EL (cell line): ENCODE measurements at regions not wholly inside any gene's neighbourhood (a gene's known extent, or its start where the extent isn't known, plus 50 kb on each side); places are given as distances from the start of the nearest gene placed in this dataset.

Experiments
- DNase-seq: peaks from one replicate; pipeline ENCODE4 v3.0.0-alpha.2; 2016

GRCh38 chr17:77464988-77465357 lies 324.2 kb downstream of the SEC14L1 start:
- no peak for DNase-seq

GRCh38 chr17:77465358-77466041 lies 324.7 kb downstream of the SEC14L1 start:
- DNase-seq: peak; percentile 79

- no peak for DNase-seq
Observed at GRCh38 chr17:77466140-77466539, 325.4 kb downstream of the SEC14L1 start.

GRCh38 chr17:77466596-77467223 lies 325.9 kb downstream of the SEC14L1 start:
- DNase-seq: no peak

DNA sequence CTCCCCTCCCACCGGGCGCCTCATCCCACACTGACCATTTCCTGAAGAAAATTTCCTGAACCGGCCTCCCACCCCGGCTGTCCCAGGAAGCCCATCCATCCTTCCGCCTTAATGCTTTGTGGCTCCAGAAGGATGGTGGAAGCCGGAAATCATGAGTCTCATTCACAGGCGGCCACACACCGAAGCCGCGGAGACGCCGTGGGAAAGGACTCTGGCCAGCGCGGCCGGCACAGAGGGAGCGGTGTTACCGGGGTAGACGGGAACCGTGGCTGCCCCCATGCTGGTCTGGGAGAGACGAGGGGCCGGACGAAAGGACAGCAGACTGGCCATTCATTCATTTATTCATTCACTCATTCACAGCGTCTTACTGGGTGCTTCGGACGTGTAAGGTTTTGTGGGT lies 326.8 kb downstream of the SEC14L1 start:
- no peak for DNase-seq

DNA sequence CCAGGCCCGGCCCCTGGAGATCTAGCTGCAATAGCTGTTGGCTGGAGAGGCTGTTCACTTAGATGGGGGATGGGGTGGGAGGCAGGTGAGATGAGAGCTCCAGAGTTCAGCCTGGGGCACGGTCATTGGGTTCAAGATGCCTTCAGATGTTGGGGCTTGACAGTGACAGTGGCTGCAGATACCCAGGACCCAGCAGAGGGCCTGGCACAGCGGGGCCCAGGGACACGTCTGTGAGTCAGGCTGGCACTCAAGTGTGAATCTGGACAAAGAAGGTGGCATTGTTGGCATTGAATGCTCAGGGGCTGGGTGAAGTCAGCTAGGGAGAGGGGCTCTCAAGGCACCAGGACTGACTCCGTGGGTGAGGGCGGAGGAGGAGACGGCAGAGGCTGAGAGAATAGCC lies 328.1 kb downstream of the SEC14L1 start:
- DNase-seq: no peak

DNA sequence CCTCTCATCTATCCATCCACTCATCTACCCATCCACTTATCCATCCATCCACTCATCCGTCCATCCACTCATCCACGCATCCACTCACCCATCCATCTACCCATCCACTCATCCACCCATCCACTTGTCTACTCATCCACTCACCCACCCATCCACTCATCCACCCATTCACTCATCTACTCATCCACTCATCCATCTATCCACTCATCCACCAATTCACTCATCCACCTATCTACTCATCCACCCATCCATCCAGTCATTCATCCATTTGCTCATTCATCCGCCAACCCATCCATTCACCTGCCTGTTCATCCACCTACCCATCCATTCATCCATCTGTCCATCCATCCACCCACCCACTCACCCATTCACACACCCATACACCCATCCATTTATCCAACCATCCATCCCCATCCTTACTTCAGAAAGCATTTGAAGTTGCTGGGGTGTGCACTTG lies 329.6 kb downstream of the SEC14L1 start:
- DNase-seq: no peak

- peak; percentile 79 for DNase-seq
Observed at GRCh38 chr17:77470800-77471733, 330.3 kb downstream of the SEC14L1 start.

DNA sequence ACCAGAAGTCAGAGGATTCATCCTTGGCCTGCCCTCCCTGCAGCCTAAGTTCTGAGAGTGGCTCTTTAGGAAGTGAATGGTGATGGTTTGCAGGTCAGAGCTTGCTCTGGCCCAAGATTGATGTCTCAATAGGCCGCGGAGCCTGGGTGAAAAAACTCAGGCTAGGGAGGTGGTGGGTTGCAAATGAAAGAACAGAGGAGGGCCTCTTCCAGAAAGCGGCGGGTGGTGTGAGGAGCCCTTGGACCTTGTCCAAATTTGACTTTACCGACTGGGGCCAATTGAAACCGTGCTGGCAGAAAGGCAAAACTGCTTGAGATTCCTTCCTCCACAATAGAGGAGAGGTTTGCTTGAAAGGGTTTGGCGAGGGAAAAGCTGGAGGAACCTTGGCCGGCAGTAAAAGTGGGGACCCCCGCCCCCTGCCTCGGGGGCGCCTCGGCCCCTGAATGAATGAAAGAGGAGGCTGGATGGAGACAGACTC lies 331.3 kb downstream of the SEC14L1 start:
- DNase-seq: peak; percentile 62

GRCh38 chr17:77472468-77473310 lies 331.9 kb downstream of the SEC14L1 start:
- DNase-seq: peak; percentile 34

DNA sequence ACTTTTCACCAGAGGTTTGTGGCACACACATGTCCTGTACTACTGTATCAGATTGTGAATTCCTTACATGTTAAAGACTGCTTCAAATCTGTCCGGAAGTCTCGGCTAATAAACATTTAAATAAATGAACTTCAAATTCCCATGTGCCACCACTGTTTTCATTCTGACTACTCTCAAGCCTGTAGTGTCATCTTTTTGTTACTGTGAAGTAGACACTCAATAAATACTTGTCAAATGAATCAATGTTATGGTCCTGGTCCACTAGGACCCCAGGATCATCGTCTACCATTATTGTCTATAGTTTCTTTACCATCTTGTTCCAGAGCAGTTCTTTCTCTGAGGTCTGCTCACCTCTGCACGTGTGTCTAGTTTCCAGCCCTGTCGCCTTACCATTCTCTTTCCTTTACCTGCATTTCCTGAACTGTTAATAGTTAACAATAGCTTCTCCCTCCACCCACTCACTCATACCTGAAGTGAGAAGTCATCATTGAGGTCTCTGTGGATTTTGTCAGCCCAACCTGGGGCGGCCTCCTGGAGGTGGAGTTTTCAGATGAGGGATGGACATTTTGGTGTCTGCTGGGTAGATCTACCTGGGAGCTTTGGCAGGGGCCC lies 333.0 kb downstream of the SEC14L1 start:
- no peak for DNase-seq

DNA sequence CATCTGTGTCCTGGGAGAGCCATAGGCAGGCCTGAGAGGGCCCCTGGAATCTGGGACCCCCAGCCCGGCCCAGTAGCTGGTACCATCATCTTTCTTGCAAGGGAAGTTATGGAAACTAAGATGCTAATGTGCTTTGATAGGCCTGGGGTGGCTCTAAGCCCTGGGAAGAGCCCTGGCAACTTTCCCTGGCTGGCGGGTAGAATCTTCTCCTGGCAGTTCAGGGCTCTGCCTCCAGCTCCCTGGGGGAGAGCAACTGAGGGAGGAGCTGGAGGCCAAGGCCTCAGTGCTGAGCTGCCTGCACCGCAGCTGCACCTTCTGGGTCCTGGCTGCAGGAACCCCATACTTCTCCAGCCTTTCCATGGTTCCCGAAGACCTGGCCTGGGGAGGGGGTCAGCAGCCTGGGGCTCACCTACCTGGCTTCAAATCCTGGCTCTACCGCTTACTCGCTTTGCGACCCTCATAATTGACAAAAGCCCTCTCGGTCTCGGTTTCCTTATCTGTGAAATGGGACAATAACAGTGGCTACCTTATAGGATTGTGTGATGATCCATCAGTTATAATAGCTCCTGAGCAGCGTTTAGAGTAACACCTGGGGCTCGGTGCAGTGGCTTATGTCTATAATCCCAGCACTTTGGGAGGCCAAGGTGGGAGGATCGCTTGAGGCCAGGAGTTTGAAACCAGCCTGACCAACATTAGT lies 333.7 kb downstream of the SEC14L1 start:
- peak; percentile 45 for DNase-seq

DNA sequence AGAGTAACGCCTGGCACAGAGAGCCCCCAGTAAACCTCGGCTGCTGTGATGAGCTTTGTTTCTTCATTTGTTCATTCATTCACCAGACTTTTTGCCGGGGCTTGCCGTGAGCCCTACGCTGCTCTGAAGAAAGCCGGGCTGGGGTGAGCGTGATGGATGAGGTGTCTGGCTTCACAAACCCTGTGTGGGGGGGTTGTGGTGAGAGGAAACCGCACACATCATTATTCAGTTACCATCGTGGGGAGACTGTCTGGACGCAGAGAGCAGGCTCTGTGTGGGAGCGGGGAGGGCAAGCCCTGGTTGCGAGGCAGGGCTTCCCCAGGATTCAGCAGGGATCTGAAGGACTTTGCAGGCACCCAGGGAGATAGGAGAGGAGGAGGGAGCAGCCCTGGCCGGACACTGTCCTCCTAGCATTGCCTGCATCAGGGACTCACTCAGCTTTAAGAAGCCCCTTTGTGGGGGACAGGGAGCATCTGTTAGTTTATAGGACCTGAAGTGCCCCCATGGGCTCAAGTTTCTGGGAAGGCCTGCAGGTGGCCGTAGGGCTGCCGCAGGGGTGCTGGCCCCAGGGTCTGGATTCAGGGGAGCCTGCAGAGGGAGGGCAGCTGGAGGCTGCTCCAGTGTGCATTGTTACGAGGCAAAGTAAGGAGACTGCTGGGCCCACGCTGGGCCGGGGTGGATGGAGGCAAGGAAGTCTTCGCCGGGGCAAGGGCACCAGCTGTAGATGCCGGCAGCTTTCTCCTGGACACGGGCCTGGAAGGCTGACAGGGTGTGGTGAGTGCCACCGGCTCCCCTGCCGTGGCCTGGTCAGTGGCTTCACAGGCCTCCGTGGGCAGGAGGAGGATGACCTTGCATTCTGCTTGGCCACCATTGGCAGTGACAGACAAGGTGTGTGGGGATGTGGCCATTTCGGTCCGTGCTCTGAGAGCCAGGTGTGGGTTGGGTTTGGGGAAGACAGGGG lies 334.5 kb downstream of the SEC14L1 start:
- peak; percentile 92 for DNase-seq

DNA sequence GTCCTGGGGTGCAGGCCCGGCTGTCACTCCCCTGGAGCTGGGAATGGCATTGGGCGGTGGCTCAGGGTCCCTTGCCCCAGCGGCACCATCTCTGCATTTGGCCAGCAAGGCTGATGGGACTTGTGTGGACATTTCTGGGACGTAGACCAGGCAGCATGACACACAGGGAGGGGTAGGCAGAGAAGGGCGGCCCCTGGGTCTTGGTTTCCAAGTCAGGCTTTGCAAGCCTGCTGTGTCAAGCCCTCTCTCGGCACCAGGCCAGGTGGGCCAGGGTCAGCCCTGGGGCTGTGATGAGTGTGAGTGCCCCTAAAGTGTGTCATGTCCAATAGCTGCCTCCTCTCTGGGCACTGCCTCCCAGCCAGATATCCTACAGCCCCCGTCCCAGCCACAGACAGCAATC lies 335.2 kb downstream of the SEC14L1 start:
- no peak for DNase-seq

- no peak for DNase-seq
Observed at GRCh38 chr17:77476498-77476897, 335.7 kb downstream of the SEC14L1 start.

DNA sequence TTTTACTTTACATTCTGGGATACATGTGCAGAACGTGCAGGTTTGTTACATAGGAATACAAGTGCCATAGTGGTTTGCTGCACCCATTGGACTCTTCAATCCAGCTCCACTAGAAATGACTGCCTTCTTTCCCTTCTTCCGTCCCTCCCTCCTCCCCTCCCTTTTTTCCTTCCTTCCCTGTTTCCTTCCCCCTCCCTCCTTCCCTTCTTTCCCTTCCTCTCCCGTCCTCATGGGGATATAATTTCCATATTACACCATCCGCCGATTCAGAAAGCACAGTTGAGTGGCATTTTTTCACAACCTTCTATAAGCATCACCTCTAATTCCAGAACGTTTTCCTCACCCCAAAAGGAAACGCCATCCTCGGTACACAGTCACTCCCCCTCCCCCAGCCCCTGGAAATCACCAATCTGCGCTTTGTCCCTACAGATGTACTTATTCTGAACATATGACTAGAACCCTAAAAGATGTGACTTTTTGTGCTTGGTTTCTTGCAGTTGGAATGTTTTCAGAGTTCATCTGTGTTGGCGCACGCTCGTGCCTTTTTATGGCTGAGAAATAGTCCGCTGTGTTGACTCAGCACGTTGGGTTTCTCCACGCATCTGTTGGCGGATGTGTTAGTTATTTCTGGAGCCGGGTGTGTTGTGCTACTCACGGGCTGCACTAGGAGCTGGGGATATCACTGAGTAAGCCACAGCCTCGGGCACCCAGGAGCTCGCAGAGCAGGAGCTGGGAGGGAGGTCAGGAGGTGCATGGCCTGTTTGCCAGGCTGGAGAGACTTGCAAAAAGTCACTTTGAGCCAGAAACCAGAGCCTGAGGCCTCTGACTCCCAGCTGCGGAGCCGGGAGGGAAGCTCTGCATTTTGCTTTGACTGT lies 336.4 kb downstream of the SEC14L1 start:
- DNase-seq: peak; percentile 99

DNA sequence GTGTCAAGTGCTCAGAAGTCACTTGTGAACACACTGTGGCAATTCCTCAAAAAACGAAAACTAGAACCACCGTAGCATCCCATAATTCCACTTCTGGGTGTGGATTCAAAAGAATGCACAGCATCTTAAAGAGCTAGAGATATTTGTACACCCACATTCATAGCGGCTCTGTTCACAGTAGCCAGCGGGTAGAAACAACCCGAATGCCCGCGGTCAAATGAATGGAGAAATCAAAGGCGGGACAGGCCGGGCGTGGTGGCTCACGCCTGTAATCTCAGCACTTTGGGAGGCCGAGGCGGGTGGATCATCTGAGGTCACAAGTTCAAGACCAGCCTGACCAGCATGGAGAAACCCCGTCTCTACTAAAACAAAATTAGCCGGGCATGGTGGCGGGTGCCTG lies 337.5 kb downstream of the SEC14L1 start:
- DNase-seq: no peak

DNA sequence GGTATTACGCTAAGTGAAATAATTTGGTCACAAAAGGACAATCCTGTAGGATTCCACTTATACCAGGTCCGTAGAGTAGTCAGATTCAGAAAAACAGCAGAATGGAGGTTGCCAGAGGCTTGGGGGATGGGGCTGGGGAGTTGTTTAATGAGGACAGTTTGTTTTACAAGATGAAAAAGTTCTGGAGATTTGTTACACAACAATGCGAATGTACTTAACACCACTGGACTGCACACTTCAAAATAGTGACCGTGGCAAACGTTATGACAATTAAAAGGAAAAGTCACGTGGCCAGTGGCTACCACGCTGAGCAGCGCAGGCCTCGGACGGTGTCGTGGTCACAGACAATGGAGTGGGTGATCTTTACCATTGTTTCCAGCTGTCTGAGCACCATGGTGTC lies 338.1 kb downstream of the SEC14L1 start:
- DNase-seq: no peak
